Spleen (tissue), 11 donors: ENCODE measurements at regions not wholly inside any gene's neighbourhood (a gene's known extent, or its start where the extent isn't known, plus 50 kb on each side); places are given as distances from the start of the nearest gene placed in this dataset.
A peak's percentile ranks its signal among the peaks of the same experiment; 100 is the strongest.

ENCODE experiments used
- DNase-seq: peaks from one replicate; pipeline ENCODE4 v3.0.0-alpha.2; 2020
- H3K27ac ChIP-seq, 8 donors: fragments of 200-600 bp; sonication (generic) in 7 of 8; 1 replicate in 4 of 8; 2 replicates in 4 of 8; pipeline versions ENCODE4 v1.5.0 to v1.8.0; 2016 to 2021; ENCODE audit warnings: inconsistent platforms in 4 of 8, mild to moderate bottlenecking in 4 of 8, moderate library complexity in 1 of 8
- H3K27me3 ChIP-seq, 7 donors: fragments of 200-600 bp; sonication (generic) in 6 of 7; replicated peaks in 1 of 7; 1 replicate in 4 of 7; 2 replicates in 3 of 7; pipeline versions ENCODE4 v1.5.0 to v1.8.0; 2016 to 2021; ENCODE audit warnings: inconsistent platforms in 3 of 7, mild to moderate bottlenecking in 1 of 7
- H3K36me3 ChIP-seq, 6 donors: fragments of 200-600 bp; sonication (generic) in 5 of 6; 1 replicate in 4 of 6; 2 replicates in 2 of 6; pipeline versions ENCODE4 v1.5.0 to v1.8.0; 2016 to 2021; ENCODE audit warnings: inconsistent platforms in 2 of 6
- H3K4me1 ChIP-seq, 6 donors: fragments of 200-600 bp; sonication (generic) in 5 of 6; 1 replicate in 3 of 6; 2 replicates in 3 of 6; pipeline versions ENCODE4 v1.5.0 to v1.8.0; 2016 to 2021; ENCODE audit warnings: inconsistent platforms in 3 of 6
- H3K4me3 ChIP-seq, 8 donors: fragments of 200-600 bp; sonication (generic) in 7 of 8; 1 replicate in 4 of 8; 2 replicates in 4 of 8; pipeline versions ENCODE4 v1.5.0 to v1.8.0; 2016 to 2021; ENCODE audit warnings: inconsistent platforms in 4 of 8, mild to moderate bottlenecking in 4 of 8, moderate library complexity in 2 of 8
- H3K9me3 ChIP-seq, 8 donors: fragments of 200-600 bp; sonication (generic) in 7 of 8; 1 replicate in 4 of 8; 2 replicates in 4 of 8; pipeline versions ENCODE4 v1.5.0 to v1.8.0; 2016 to 2021; ENCODE audit warnings: inconsistent platforms in 4 of 8
- CTCF ChIP-seq, 11 experiments: fragments of 200-600 bp in 7 of 11; fragments of 450-650 bp in 4 of 11; sonication (generic) in 4 of 11; IDR thresholded peaks in 8 of 11; conservative IDR thresholded peaks in 3 of 11; 1 replicate in 7 of 11; 2 replicates in 4 of 11; pipeline versions ENCODE4 v1.4.0 to v1.8.0; 2016 to 2021; ENCODE audit warnings: antibody characterized with exemption in 11 of 11, inconsistent platforms in 4 of 11, mild to moderate bottlenecking in 1 of 11
- POLR2A ChIP-seq, 3 donors: fragments of 450-650 bp; IDR thresholded peaks; one replicate each; pipeline ENCODE4 v1.5.1; 2017; ENCODE audit warnings: antibody characterized with exemption in 3 of 3, mild to moderate bottlenecking in 1 of 3
- POLR2AphosphoS5 ChIP-seq, 3 donors: sonication (generic); formaldehyde crosslinking; IDR thresholded peaks; one replicate each; pipeline ENCODE4 v1.5.1; 2017; ENCODE audit warnings: antibody characterized with exemption in 3 of 3
- WGBS, 5 donors: extraction: QIAGEN DNeasy Blood & Tissue Kit in 3 of 5; methylation state at CpG; one replicate each; pipeline versions ENCODE4 v1.1.5 to v1.1.7; 2013 to 2018; 5-methylcytosine and 5-hydroxymethylcytosine counted together
- intact Hi-C: fragments of 100-400 bp; cut with DNase I; formaldehyde crosslinking; loops from one replicate; pipeline ENCODE4 v1.15.0; 2023; ENCODE audit warnings: low total_unique reads
- donor health status: healthy with polysubstance abuse.
- donor health status: DM: no; HTN: no; CAD: no; lungs with moderate emphysema.
- donor health status: DM: no; HTN: no; CAD: no.
- donor health status: Bipolar disorder and iron deficiency.
- donor health status: healthy.
- donor health status: DM: no; HTN: no; CAD: no.
- donor health status: DM: yes; HTN: yes; CAD: no.

- H3K9me3 ChIP-seq = no peaks in the 10 kb centered on the region
- no peaks in the 10 kb centered on the region for H3K36me3 ChIP-seq
- WGBS, 5 donors = 33 to 42% (median 36%) methylated on average over 5 of the region's 5 CpGs
- no peak for DNase-seq
- no peak for TF ChIP-seq POLR2AphosphoS5 (IDR thresholded peaks at IDR 0.05)
- peak in 8 of 11 experiments; percentile 19 to 50 (median 40) for TF ChIP-seq CTCF (IDR thresholded peaks at IDR 0.05 in 8 of 11, conservative IDR thresholded peaks at IDR 0.05 in 3 of 11)
- no peaks in the 10 kb centered on the region for H3K4me1 ChIP-seq
- peaks cover 0 to 25% (median 0%) of the 10 kb centered on the region in 7 donors for H3K27me3 ChIP-seq
- H3K27ac ChIP-seq = no peak overlapping the region
- H3K4me3 ChIP-seq = no peak overlapping the region
- intact Hi-C loops = no loop called here
Observed at GRCh38 chr3:150227839-150228238, 180.3 kb upstream of the TSC22D2 start.

DNA sequence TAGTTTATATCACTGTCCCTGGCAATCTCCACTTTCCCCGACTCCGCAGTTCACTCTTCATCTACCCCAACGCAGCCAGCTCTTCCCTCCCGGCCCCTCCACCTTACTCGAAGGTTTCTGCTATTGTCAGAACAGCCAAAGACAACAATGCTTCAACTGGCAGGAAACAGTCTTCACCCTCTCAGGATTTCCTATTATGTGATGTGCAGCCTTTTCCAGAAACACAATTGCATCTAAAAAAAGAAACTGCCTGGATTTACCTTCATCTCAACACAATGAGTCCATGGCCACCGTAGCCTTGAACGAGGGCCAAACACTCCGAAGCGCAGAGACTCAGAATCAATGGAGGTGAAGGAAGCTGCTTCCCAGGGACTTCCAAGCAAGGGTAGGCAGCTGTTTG, 182.1 kb upstream of the TSC22D2 start:
- Histone ChIP-seq H3K27ac (peak overlapping the region in 5 of 8 donors; percentile 36 to 70 (median 55)), H3K36me3 (no peaks in the 10 kb centered on the region), H3K27me3 (peaks cover 0 to 43% (median 0%) of the 10 kb centered on the region in 7 donors), H3K9me3 (no peaks in the 10 kb centered on the region), H3K4me3 (no peak overlapping the region), H3K4me1 (peaks cover 0 to 5% (median 4%) of the 10 kb centered on the region in 6 donors)
- 48 to 67% (median 58%) methylated on average over 9 of the region's 9 CpGs for WGBS, 5 donors
- intact Hi-C loops = no loop called here
- TF ChIP-seq CTCF (IDR thresholded peaks at IDR 0.05 in 8 of 11, conservative IDR thresholded peaks at IDR 0.05 in 3 of 11) = no peak
- TF ChIP-seq POLR2AphosphoS5 (IDR thresholded peaks at IDR 0.05) = peak in 1 of 3 donors; percentile 45
- DNase-seq = no peak

DNA sequence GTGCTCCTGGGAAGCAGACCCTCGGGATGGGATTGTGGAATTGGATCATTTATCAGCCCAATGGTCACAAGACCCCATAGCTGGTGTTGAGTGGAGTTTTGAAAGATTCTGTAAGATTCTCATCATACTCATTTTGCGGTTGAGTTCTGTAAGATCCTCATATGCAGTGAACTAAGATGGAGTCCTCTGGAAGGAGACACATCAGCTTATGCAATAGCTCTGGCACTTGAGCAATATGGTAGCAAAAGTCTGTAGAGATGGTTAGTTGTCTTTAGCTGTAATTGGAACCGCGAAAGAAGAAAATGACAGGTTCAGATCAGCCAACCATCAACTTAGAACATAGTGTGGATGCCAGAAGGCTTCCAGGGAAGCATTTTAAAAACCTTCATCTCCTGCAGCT, 184.5 kb upstream of the TSC22D2 start:
- Histone ChIP-seq H3K4me1 (peaks cover 0 to 16% (median 9%) of the 10 kb centered on the region in 6 donors), H3K36me3 (no peaks in the 10 kb centered on the region), H3K27me3 (peaks cover 0 to 53% (median 0%) of the 10 kb centered on the region in 7 donors), H3K9me3 (no peaks in the 10 kb centered on the region), H3K4me3 (no peak overlapping the region), H3K27ac (no peak overlapping the region)
- intact Hi-C loops = no loop called here
- WGBS, 5 donors = 76 to 93% (median 81%) methylated on average over 4 of the region's 4 CpGs
- DNase-seq = no peak
- TF ChIP-seq CTCF (IDR thresholded peaks at IDR 0.05 in 8 of 11, conservative IDR thresholded peaks at IDR 0.05 in 3 of 11) (no peak), POLR2AphosphoS5 (IDR thresholded peaks at IDR 0.05) (no peak), POLR2A (IDR thresholded peaks at IDR 0.05) (no peak)

DNA sequence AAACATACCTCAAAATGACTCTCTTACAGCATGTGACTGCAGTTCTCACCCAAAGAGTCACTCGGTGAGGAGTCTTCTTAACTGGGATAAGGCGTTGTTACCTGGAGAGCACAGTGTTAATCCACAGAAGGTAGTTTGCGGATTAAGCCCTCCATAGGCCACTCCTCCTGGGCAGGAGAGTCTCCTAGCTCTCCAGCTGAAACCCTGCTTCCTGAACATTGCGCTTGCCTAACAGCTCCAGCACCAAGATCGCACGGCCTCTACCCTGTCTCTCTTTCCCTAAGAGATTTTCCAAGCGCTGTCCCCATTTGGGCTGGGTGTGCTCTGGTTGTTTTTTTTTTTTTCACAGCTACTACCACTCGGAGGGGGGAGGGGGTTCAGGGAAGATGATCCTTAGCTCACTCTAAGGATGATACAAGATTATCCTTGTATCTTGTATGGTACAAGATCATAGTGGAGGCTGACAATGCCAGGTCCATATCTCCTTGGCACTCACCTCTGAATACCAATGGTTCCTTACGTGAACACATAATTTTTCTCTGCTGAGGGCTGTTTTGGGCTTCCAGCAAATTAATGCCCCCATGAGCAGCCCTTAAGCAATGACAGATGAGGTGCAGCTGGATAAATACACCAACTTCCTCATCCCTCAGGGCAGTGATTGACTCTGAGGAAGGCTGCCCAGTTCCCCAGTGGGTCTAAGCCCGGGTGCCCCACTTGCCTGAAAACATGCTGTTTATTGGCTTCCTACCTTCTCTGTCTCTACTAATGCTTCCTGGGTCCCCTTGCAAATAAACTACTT, 185.2 kb upstream of the TSC22D2 start:
- Histone ChIP-seq H3K4me3 (no peak overlapping the region), H3K36me3 (no peaks in the 10 kb centered on the region), H3K27me3 (peaks cover 0 to 53% (median 0%) of the 10 kb centered on the region in 7 donors), H3K27ac (no peak overlapping the region), H3K9me3 (peaks cover 0 to 5% (median 3%) of the 10 kb centered on the region in 8 donors), H3K4me1 (peaks cover 0 to 16% (median 9%) of the 10 kb centered on the region in 6 donors)
- intact Hi-C loops = no loop called here
- 68 to 78% (median 73%) methylated on average over 10 of the region's 10 CpGs for WGBS, 5 donors
- DNase-seq = no peak
- TF ChIP-seq POLR2AphosphoS5 (IDR thresholded peaks at IDR 0.05) = no peak
